HCT116 (cell line): ENCODE measurements at regions not wholly inside any gene's neighbourhood (a gene's known extent, or its start where the extent isn't known, plus 50 kb on each side); places are given as distances from the start of the nearest gene placed in this dataset.

Experiments
- ATAC-seq: fragments of 200-7000 bp; cut with Tn5 transposase; 2 replicates; pipeline ENCODE4 v1.9.1; 2020; ENCODE audit warnings: mild to moderate bottlenecking, moderate library complexity
- BruUV-seq: library from RNA; stranded (reverse); fragments of 400-500 nt; replicated peaks from 2 replicates; lab custom pipeline; 2021; lab: Mats Ljungman, UMichigan
- CTCF ChIA-PET: fragments of 300-600 bp; sonication (Branson Sonifier 250); formaldehyde crosslinking; loops from one replicate; lab custom pipeline; 2021; ENCODE audit warnings: antibody characterized with exemption; lab: Charles Lee
- POLR2A ChIA-PET: fragments of 300-600, 350-600 bp; sonication (Branson Sonifier 250); formaldehyde crosslinking; loops from one replicate; lab custom pipeline; 2021; ENCODE audit warnings: antibody characterized with exemption; lab: Charles Lee
- RAD21 ChIA-PET, 2 experiments: fragments of 300-600 bp; sonication (Branson Sonifier 250); formaldehyde crosslinking; loops; one replicate each; lab custom pipeline; 2023; ENCODE audit warnings: low total read pairs in 2 of 2; ENCODE audit not compliant: uncharacterized antibody in 2 of 2, unreplicated experiment in 2 of 2, low non-redundant PET in 1 of 2; lab: Charles Lee
- DNase-seq: peaks from one replicate; pipeline ENCODE4 v3.0.0-alpha.2; 2010; ENCODE audit warnings: low read depth, low spot score
- H2AFZ ChIP-seq: fragments of 200-600 bp; shearing (Covaris generic), sonication (generic); 2 replicates; pipeline ENCODE4 v1.6.1; 2017; ENCODE audit warnings: low read depth, mixed run types, mixed read lengths, antibody characterized with exemption, low read length; ENCODE audit not compliant: poor library complexity, severe bottlenecking
- H3K27ac ChIP-seq: 2 replicates; pipeline ENCODE4 v1.5.1; 2012; ENCODE audit warnings: low read depth, low read length
- H3K27me3 ChIP-seq: fragments of 200-600 bp; sonication (generic); 2 replicates; pipeline ENCODE4 v1.6.1; 2016; ENCODE audit warnings: mixed run types, low read length, mixed read lengths; ENCODE audit not compliant: insufficient read depth
- H3K36me3 ChIP-seq, 2 experiments: fragments of 200-500 bp in 1 of 2; fragments of 200-600 bp in 1 of 2; sonication (Bioruptor generic) in 1 of 2; sonication (generic) in 1 of 2; 2 replicates each; pipeline versions ENCODE4 v1.5.1 to v1.6.1; 2014 to 2016; ENCODE audit warnings: low read length in 2 of 2, inconsistent platforms in 1 of 2, mixed read lengths in 1 of 2, mixed run types in 1 of 2; ENCODE audit not compliant: insufficient read depth in 2 of 2, control insufficient read depth in 1 of 2
- H3K4me1 ChIP-seq, 2 experiments: fragments of 200-600 bp in 1 of 2; sonication (generic) in 1 of 2; 2 replicates each; pipeline versions ENCODE4 v1.5.1 to v1.6.1; 2012 to 2017; ENCODE audit warnings: low read length in 2 of 2, inconsistent platforms in 1 of 2, mild to moderate bottlenecking in 1 of 2, mixed read lengths in 1 of 2, mixed run types in 1 of 2, moderate library complexity in 1 of 2; ENCODE audit not compliant: insufficient read depth in 2 of 2, control insufficient read depth in 1 of 2
- H3K4me2 ChIP-seq: fragments of 200-600 bp; sonication (generic); 2 replicates; pipeline ENCODE4 v1.6.1; 2017; ENCODE audit warnings: mixed run types, low read length, mixed read lengths
- H3K4me3 ChIP-seq, 2 experiments: fragments of 200-600 bp in 1 of 2; sonication (generic) in 1 of 2; replicated peaks in 1 of 2; 2 replicates each; pipeline ENCODE4 v1.5.1; 2011 to 2016; ENCODE audit warnings: low read length in 2 of 2, control low read depth in 1 of 2, low read depth in 1 of 2, mild to moderate bottlenecking in 1 of 2, mixed read lengths in 1 of 2, mixed run types in 1 of 2
- H3K79me2 ChIP-seq: fragments of 200-600 bp; sonication (generic); 2 replicates; pipeline ENCODE4 v1.6.1; 2017; ENCODE audit warnings: mild to moderate bottlenecking, mixed run types, low read length, moderate library complexity, mixed read lengths; ENCODE audit not compliant: insufficient read depth
- H3K9ac ChIP-seq: fragments of 200-600 bp; sonication (generic); 2 replicates; pipeline ENCODE4 v1.6.1; 2016; ENCODE audit warnings: low read length, mixed read lengths
- H3K9me2 ChIP-seq: fragments of 200-600 bp; sonication (generic), shearing (Covaris generic); 2 replicates; pipeline ENCODE4 v1.6.1; 2017; ENCODE audit warnings: mixed run types, mild to moderate bottlenecking, moderate library complexity; ENCODE audit not compliant: insufficient read depth
- H3K9me3 ChIP-seq, 2 experiments: fragments of 200-500 bp in 1 of 2; fragments of 200-600 bp in 1 of 2; sonication (Bioruptor generic) in 1 of 2; sonication (generic) in 1 of 2; 2 replicates each; pipeline ENCODE4 v1.6.1; 2014 to 2017; ENCODE audit warnings: low read length in 2 of 2, mixed read lengths in 2 of 2, inconsistent platforms in 1 of 2, low read depth in 1 of 2, mild to moderate bottlenecking in 1 of 2, mixed run types in 1 of 2, moderate library complexity in 1 of 2; ENCODE audit not compliant: control insufficient read depth in 1 of 2, insufficient read depth in 1 of 2
- H4K20me1 ChIP-seq: fragments of 200-600 bp; sonication (generic), shearing (Covaris generic); 2 replicates; pipeline ENCODE4 v1.6.1; 2017; ENCODE audit warnings: mixed run types, mild to moderate bottlenecking, moderate library complexity; ENCODE audit not compliant: insufficient read depth
- CEBPB ChIP-seq: IDR thresholded peaks from 2 replicates; pipeline ENCODE4 v1.6.1; 2012; ENCODE audit warnings: low read depth
- ELF1 ChIP-seq: IDR thresholded peaks from 2 replicates; pipeline ENCODE4 v1.6.1; 2012; ENCODE audit warnings: low read depth, borderline replicate concordance
- EZH2phosphoT487 ChIP-seq: fragments of 200-600 bp; IDR thresholded peaks from 2 replicates; pipeline ENCODE4 v1.6.1; 2018; ENCODE audit warnings: antibody characterized with exemption, borderline replicate concordance
- FOSL1 ChIP-seq: IDR thresholded peaks from 2 replicates; pipeline ENCODE4 v1.6.1; 2012; ENCODE audit warnings: low read depth
- MAX ChIP-seq: IDR thresholded peaks from 2 replicates; pipeline ENCODE4 v1.6.1; 2012
- POLR2AphosphoS5 ChIP-seq: IDR thresholded peaks from 2 replicates; pipeline ENCODE4 v1.6.1; 2011; ENCODE audit warnings: mild to moderate bottlenecking, low read depth, low read length, moderate library complexity
- REST ChIP-seq: IDR thresholded peaks from 2 replicates; pipeline ENCODE4 v1.6.1; 2012; ENCODE audit warnings: low read depth
- SIN3A ChIP-seq: IDR thresholded peaks from 2 replicates; pipeline ENCODE4 v1.6.1; 2012; ENCODE audit warnings: low read depth
- SRF ChIP-seq: IDR thresholded peaks from 2 replicates; pipeline ENCODE4 v1.6.1; 2012; ENCODE audit warnings: low read depth
- TCF7L2 ChIP-seq: IDR thresholded peaks from 2 replicates; pipeline ENCODE4 v1.7.0; 2011; ENCODE audit warnings: borderline replicate concordance, inconsistent platforms; ENCODE audit not compliant: insufficient read depth, insufficient read length; ENCODE audit errors: extremely low read depth
- YY1 ChIP-seq: IDR thresholded peaks from 2 replicates; pipeline ENCODE4 v1.6.1; 2011; ENCODE audit warnings: low read length, low read depth, moderate library complexity, mild to moderate bottlenecking; ENCODE audit not compliant: insufficient replicate concordance; ENCODE audit errors: extremely low read depth
- ZBTB33 ChIP-seq: IDR thresholded peaks from 2 replicates; pipeline ENCODE4 v1.6.1; 2011; ENCODE audit warnings: mild to moderate bottlenecking, low read length, moderate library complexity; ENCODE audit not compliant: insufficient replicate concordance; ENCODE audit errors: extremely low read depth
- intact Hi-C: fragments of 100-400 bp; cut with micrococcal nuclease; formaldehyde crosslinking; loops from 2 replicates; pipeline ENCODE4 v1.10.0; 2022

- TF ChIP-seq YY1 (no peak), MAX (no peak)
These were observed 358.3 kb upstream of the SULF2 start (continued) for GRCh38 chr20:48143435-48144081.

GRCh38 chr20:48142516-48142773 lies 357.2 kb upstream of the SULF2 start:
- H3K27me3 ChIP-seq = peaks cover 12% of the 10 kb centered on the region

More at GRCh38 chr20:48142516-48142773, 357.2 kb upstream of the SULF2 start:
- DNase-seq = no peak
- no TSS peak for BruUV-seq
- H3K36me3 ChIP-seq = no peaks in the 10 kb centered on the region
- ChIA-PET POLR2A (no interaction called here), RAD21 (no interaction called here), CTCF (interaction anchor here (1.4 kb wide), 1 partner anchor 478 kb away, joined by 3 read pairs; no protein-coding TSS in a partner anchor)
- no peak for ATAC-seq
- no peak overlapping the region for H3K4me3 ChIP-seq
- no peak overlapping the region for H2AFZ ChIP-seq
- H3K79me2 ChIP-seq = no peaks in the 10 kb centered on the region
- intact Hi-C loops = no loop called here
- no peak overlapping the region for H3K4me2 ChIP-seq
- no peaks in the 10 kb centered on the region for H4K20me1 ChIP-seq
- no peak overlapping the region for H3K27ac ChIP-seq
- peaks cover 0 to 5% of the 10 kb centered on the region in 2 experiments; a peak in 1 of 4 replicates for H3K9me3 ChIP-seq
- TF ChIP-seq SIN3A (no peak), CEBPB (no peak), SRF (no peak), REST (no peak), ZBTB33 (no peak), EZH2phosphoT487 (no peak), FOSL1 (no peak), POLR2AphosphoS5 (no peak), ELF1 (no peak), YY1 (no peak), MAX (no peak), TCF7L2 (no peak)
- no peaks in the 10 kb centered on the region for H3K4me1 ChIP-seq
- H3K9me2 ChIP-seq = no peaks in the 10 kb centered on the region
- no peak overlapping the region for H3K9ac ChIP-seq
